ENCODE measurements at regions not wholly inside any gene's neighbourhood (a gene's known extent, or its start where the extent isn't known, plus 50 kb on each side); places are given as distances from the start of the nearest gene placed in this dataset.

DNA sequence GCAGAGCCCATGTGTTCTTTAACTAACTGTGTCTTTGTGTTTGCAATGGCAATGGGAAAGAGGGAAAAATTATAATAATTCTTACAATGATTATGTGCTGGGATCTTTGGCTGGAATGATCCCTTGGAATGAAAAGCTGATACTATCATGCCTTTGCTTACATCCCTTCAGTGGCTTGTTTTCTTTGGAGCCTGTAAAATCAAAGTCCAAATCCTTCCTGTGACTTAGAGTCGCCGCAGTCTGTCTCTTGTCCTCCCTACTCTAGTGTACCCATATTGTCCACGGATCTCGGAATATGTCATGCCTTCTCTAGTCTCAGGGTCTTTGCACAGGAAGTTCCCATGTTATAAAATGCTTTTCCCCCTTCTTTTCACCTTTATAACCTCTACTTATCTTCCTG is 111.7 kb upstream of the MAF start:
- no peak overlapping the region for H2BK120ac ChIP-seq (ENCODE audit: low read depth, low read length, poor library complexity, severe bottlenecking)
- H3K56ac ChIP-seq (ENCODE audit: insufficient read length, low read depth, low read length) = no peak overlapping the region
- no peak overlapping the region for H4K91ac ChIP-seq (ENCODE audit: insufficient read length, low read depth, low read length)
- H3K27ac ChIP-seq (ENCODE audit: insufficient read length, low read depth, low read length) = no peak overlapping the region
- H3K4me3 Mint-ChIP-seq = no peak overlapping the region
- H4K20me1 ChIP-seq (ENCODE audit: control insufficient read depth, insufficient read depth, insufficient read length) = no peaks in the 10 kb centered on the region
- H4K8ac ChIP-seq (replicated peaks; ENCODE audit: insufficient read length, low read depth, low read length) = no peak overlapping the region
- H2BK5ac ChIP-seq (ENCODE audit: insufficient read length, low read length) = no peak overlapping the region
- TF ChIP-seq, protein P1, sequence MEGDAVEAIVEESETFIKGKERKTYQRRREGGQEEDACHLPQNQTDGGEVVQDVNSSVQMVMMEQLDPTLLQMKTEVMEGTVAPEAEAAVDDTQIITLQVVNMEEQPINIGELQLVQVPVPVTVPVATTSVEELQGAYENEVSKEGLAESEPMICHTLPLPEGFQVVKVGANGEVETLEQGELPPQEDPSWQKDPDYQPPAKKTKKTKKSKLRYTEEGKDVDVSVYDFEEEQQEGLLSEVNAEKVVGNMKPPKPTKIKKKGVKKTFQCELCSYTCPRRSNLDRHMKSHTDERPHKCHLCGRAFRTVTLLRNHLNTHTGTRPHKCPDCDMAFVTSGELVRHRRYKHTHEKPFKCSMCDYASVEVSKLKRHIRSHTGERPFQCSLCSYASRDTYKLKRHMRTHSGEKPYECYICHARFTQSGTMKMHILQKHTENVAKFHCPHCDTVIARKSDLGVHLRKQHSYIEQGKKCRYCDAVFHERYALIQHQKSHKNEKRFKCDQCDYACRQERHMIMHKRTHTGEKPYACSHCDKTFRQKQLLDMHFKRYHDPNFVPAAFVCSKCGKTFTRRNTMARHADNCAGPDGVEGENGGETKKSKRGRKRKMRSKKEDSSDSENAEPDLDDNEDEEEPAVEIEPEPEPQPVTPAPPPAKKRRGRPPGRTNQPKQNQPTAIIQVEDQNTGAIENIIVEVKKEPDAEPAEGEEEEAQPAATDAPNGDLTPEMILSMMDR (conservative IDR thresholded peaks at IDR 0.05) = no peak
- no peaks in the 10 kb centered on the region; a peak in 1 of 5 replicates for H3K9me3 Mint-ChIP-seq
- H4K5ac ChIP-seq (ENCODE audit: insufficient read length, low read depth, low read length) = no peak overlapping the region
- no peak overlapping the region for H3K23ac ChIP-seq (ENCODE audit: insufficient read length, low read depth, low read length)
- no peak for DNase-seq
- WGBS (ENCODE audit: extremely low coverage, insufficient read length, low lambda C conversion rate) = no CpG with 5 or more reads among the region's 4 CpGs
- no peak overlapping the region for H3K4me2 ChIP-seq (ENCODE audit: insufficient read depth, insufficient read length, low read length)
- no peaks in the 10 kb centered on the region; the same call in 1 of the 2 replicates for H3K27me3 Mint-ChIP-seq (ENCODE audit: low read depth)
- no peak overlapping the region for H3K18ac ChIP-seq (ENCODE audit: insufficient read length, low read depth, low read length)
- no peak overlapping the region for H3T11ph ChIP-seq (ENCODE audit: low read length)
- no peak overlapping the region for H3K4ac ChIP-seq (ENCODE audit: low read depth, low read length)
- H3K4me1 ChIP-seq (ENCODE audit: insufficient read depth, low read length) = no peaks in the 10 kb centered on the region
- H3K23me2 ChIP-seq (ENCODE audit: insufficient read length, low read depth, low read length, poor library complexity, severe bottlenecking) = no peaks in the 10 kb centered on the region
- no peaks in the 10 kb centered on the region for H3K79me2 ChIP-seq (ENCODE audit: insufficient read depth, low read length)
- H3K14ac ChIP-seq (ENCODE audit: insufficient read depth, low read length) = no peak overlapping the region
- H2BK12ac ChIP-seq (ENCODE audit: insufficient read length, low read depth, low read length) = no peak overlapping the region
- H3K27me3 ChIP-seq (ENCODE audit: insufficient read depth, low read length) = no peaks in the 10 kb centered on the region
- no peak overlapping the region for H3K9ac ChIP-seq (ENCODE audit: extremely low read depth, insufficient read length, low read length)
- no peak overlapping the region for H3K27ac Mint-ChIP-seq
- H2AK5ac ChIP-seq (ENCODE audit: insufficient read length, low read length) = no peak overlapping the region
- no peaks in the 10 kb centered on the region for H3K9me3 ChIP-seq (ENCODE audit: control insufficient read depth, low read depth, low read length)
- H3K79me1 ChIP-seq (ENCODE audit: insufficient read depth, low read depth, low read length, poor library complexity, severe bottlenecking) = no peaks in the 10 kb centered on the region
- H2AFZ ChIP-seq (ENCODE audit: low read length) = no peak overlapping the region
- no peak overlapping the region for H2BK15ac ChIP-seq (ENCODE audit: low read depth, low read length)
- H3K4me1 Mint-ChIP-seq = no peaks in the 10 kb centered on the region
- no peaks in the 10 kb centered on the region for H3K36me3 Mint-ChIP-seq (ENCODE audit: insufficient read depth in 1 of 3, low read depth in 3 of 3)
- no peak overlapping the region for H2BK20ac ChIP-seq (ENCODE audit: low read depth, low read length, poor library complexity, severe bottlenecking)

All from H9 (cell line).